Type B pancreatic cell (in vitro differentiated cells): ENCODE measurements at regions not wholly inside any gene's neighbourhood (a gene's known extent, or its start where the extent isn't known, plus 50 kb on each side); places are given as distances from the start of the nearest gene placed in this dataset.

Experiments used
- DNase-seq: peaks from one replicate; pipeline ENCODE4 v3.0.0; 2021; ENCODE audit warnings: mixed read lengths; ENCODE audit not compliant: unreplicated experiment; ENCODE audit errors: extremely low spot score
- H3K27ac Mint-ChIP-seq: 2 replicates; pipeline ENCODE4 v1.8.0; 2021; ENCODE audit warnings: mild to moderate bottlenecking, mixed read lengths
- H3K27me3 Mint-ChIP-seq: 2 replicates; pipeline ENCODE4 v1.8.0; 2021; ENCODE audit warnings: mixed read lengths
- H3K36me3 Mint-ChIP-seq: 2 replicates; pipeline ENCODE4 v1.8.0; 2021; ENCODE audit warnings: mixed read lengths
- H3K4me1 Mint-ChIP-seq: one replicate; pipeline ENCODE4 v1.8.0; 2021; ENCODE audit warnings: mixed read lengths; ENCODE audit not compliant: unreplicated experiment
- H3K4me3 Mint-ChIP-seq: 2 replicates; pipeline ENCODE4 v1.8.0; 2021; ENCODE audit warnings: mild to moderate bottlenecking, mixed read lengths
- H3K9me3 Mint-ChIP-seq: 2 replicates; pipeline ENCODE4 v1.8.0; 2021; ENCODE audit warnings: mixed read lengths
- TF ChIP-seq, protein P1 (sequence below): fragments of 200-600 bp; sonication (generic); conservative IDR thresholded peaks from 2 replicates; pipeline ENCODE4 v1.5.0; 2021; ENCODE audit warnings: antibody characterized with exemption, mild to moderate bottlenecking

DNA sequence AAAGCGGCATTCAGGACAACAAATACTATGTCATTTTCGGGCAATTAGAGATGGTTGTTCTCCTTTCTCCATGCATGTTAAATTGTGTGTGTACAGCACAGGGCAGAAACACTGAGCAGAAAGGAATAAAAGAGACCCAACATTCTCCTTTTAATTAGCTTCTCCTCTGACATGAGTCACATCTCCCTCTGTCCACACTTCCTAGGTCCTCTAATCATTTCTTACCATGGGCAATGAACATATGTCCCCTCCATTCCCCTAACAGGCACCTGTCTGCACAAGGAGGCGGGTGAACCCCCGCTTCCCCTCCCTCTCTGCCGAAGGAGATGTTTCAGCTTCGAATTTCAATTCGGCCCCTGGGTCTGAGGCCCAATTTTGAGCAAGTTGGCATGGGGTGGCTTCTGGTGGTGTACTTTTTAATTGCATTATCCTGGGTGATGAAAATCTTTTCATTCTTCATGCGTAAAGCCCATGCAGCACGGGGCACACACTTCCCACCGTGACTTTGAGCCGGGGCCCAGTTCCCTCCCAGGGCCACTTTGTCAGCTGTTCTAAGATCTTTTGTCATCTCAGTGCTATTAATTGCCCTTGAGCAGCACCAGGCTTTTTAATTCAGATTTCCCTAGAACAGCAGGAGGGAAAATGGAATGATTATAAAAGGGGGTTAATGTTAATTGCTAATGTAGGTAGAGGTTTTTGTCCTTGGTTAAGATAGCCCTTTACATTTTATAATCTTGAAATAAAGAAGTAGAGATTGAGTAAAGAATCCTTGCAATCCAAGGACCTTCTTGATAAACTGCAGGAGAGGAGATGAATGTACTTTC, 219.5 kb upstream of the NRP1 start:
- DNase-seq, result no peak
- peaks cover 33% of the 10 kb centered on the region for H3K27me3 Mint-ChIP-seq
- no peak overlapping the region for H3K27ac Mint-ChIP-seq
- TF ChIP-seq, protein P1, sequence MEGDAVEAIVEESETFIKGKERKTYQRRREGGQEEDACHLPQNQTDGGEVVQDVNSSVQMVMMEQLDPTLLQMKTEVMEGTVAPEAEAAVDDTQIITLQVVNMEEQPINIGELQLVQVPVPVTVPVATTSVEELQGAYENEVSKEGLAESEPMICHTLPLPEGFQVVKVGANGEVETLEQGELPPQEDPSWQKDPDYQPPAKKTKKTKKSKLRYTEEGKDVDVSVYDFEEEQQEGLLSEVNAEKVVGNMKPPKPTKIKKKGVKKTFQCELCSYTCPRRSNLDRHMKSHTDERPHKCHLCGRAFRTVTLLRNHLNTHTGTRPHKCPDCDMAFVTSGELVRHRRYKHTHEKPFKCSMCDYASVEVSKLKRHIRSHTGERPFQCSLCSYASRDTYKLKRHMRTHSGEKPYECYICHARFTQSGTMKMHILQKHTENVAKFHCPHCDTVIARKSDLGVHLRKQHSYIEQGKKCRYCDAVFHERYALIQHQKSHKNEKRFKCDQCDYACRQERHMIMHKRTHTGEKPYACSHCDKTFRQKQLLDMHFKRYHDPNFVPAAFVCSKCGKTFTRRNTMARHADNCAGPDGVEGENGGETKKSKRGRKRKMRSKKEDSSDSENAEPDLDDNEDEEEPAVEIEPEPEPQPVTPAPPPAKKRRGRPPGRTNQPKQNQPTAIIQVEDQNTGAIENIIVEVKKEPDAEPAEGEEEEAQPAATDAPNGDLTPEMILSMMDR, result no peak
- H3K4me3 Mint-ChIP-seq, result no peak overlapping the region
- H3K4me1 Mint-ChIP-seq, result peaks cover 14% of the 10 kb centered on the region
- H3K36me3 Mint-ChIP-seq, result no peaks in the 10 kb centered on the region
- no peaks in the 10 kb centered on the region for H3K9me3 Mint-ChIP-seq

DNA sequence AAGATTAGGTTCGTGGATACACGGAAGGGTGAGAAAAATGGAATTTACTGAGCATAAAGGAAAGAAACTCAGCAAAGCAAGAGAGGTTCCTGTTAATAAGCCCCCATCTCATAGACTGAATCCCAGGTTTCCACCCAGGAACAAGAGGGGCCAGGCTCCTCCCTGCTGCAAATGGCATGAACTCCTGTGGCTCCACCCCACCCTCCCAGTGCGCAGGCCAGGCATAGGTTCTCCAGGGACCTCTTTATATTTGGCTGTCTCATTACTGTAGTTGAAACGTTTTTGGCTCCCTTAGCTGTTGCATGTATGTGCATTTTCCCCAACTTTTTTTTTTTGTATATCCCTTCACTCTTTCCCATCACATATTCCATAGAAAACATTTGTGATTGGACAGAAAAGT, 217.8 kb upstream of the NRP1 start:
- no peak for DNase-seq
- H3K36me3 Mint-ChIP-seq, result no peaks in the 10 kb centered on the region
- peaks cover 30% of the 10 kb centered on the region for H3K27me3 Mint-ChIP-seq
- peaks cover 14% of the 10 kb centered on the region for H3K4me1 Mint-ChIP-seq
- no peak overlapping the region for H3K4me3 Mint-ChIP-seq
- H3K9me3 Mint-ChIP-seq, result no peaks in the 10 kb centered on the region
- H3K27ac Mint-ChIP-seq, result no peak overlapping the region
- TF ChIP-seq, protein P1, result no peak

GRCh38 chr10:33550811-33551210, 216.3 kb upstream of the NRP1 start:
- H3K36me3 Mint-ChIP-seq, result no peaks in the 10 kb centered on the region
- no peaks in the 10 kb centered on the region for H3K9me3 Mint-ChIP-seq
- H3K27ac Mint-ChIP-seq, result no peak overlapping the region

DNA sequence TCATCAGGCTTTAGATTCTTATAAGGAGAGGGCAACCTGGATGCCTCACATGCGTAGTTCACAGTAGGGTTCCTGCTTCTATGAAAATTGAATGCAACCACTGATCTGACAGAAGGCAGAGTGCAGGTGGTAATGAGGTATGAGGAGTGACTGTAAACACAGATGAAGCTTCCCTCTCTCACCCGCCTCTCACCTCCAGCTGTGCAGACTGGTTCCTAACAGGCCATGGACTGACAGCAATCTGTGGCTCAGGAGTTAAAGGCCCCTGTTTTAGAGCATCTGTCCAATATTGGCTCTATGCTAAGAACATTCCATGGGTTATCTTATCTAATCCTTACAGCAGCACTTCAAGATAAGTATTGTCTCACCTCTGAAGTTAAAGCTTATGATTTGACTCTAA, 213.5 kb upstream of the NRP1 start:
- H3K36me3 Mint-ChIP-seq, result peaks cover 4% of the 10 kb centered on the region
- H3K9me3 Mint-ChIP-seq, result peaks cover 8% of the 10 kb centered on the region
- TF ChIP-seq, protein P1, result no peak
- H3K27ac Mint-ChIP-seq, result no peak overlapping the region
- peaks cover 10% of the 10 kb centered on the region for H3K27me3 Mint-ChIP-seq
- H3K4me1 Mint-ChIP-seq, result no peaks in the 10 kb centered on the region
- no peak overlapping the region for H3K4me3 Mint-ChIP-seq
- no peak for DNase-seq

More at GRCh38 chr10:33550811-33551210, 216.3 kb upstream of the NRP1 start:
- TF ChIP-seq, protein P1, result no peak
- DNase-seq, result no peak
- Mint-ChIP-seq H3K27me3 (peaks cover 20% of the 10 kb centered on the region), H3K4me3 (no peak overlapping the region), H3K4me1 (peaks cover 8% of the 10 kb centered on the region)

GRCh38 chr10:33546031-33546430, 211.6 kb upstream of the NRP1 start:
- Mint-ChIP-seq H3K36me3 (peaks cover 4% of the 10 kb centered on the region), H3K9me3 (peaks cover 9% of the 10 kb centered on the region), H3K4me3 (no peak overlapping the region), H3K27ac (no peak overlapping the region), H3K4me1 (no peaks in the 10 kb centered on the region), H3K27me3 (peaks cover 13% of the 10 kb centered on the region)
- no peak for DNase-seq
- TF ChIP-seq, protein P1, result no peak
